CD4-positive, CD25-positive, alpha-beta regulatory T cell (primary cell): ENCODE measurements at regions not wholly inside any gene's neighbourhood (a gene's known extent, or its start where the extent isn't known, plus 50 kb on each side); places are given as distances from the start of the nearest gene placed in this dataset.

ENCODE experiments used
- ATAC-seq, 2 donors: fragments of 150-1000 bp; cut with Tn5 transposase; one replicate each; pipeline ENCODE4 v1.10.0; 2021; ENCODE audit warnings: low read depth in 2 of 2, moderate number of reproducible peaks in 2 of 2, moderate library complexity in 1 of 2
- DNase-seq, 3 donors: peaks; one replicate each; pipeline versions ENCODE4 v3.0.0 to v3.0.0-alpha.2; 2012 to 2022; ENCODE audit warnings: mixed read lengths in 1 of 3
- H3K27ac ChIP-seq: one replicate; pipeline ENCODE4 v1.7.0; 2013; ENCODE audit warnings: mild to moderate bottlenecking, low read length; ENCODE audit not compliant: insufficient read depth, poor library complexity, severe bottlenecking
- H3K27me3 ChIP-seq: one replicate; pipeline ENCODE4 v1.7.0; 2013; ENCODE audit warnings: low read length; ENCODE audit not compliant: control insufficient read depth, insufficient read depth
- H3K36me3 ChIP-seq: one replicate; pipeline ENCODE4 v1.7.0; 2013; ENCODE audit warnings: mild to moderate bottlenecking, low read length, moderate library complexity; ENCODE audit not compliant: control insufficient read depth, insufficient read depth
- H3K4me1 ChIP-seq: 2 replicates; pipeline ENCODE4 v1.7.0; 2013; ENCODE audit warnings: mild to moderate bottlenecking, low read length; ENCODE audit not compliant: insufficient read depth, control insufficient read depth, poor library complexity, severe bottlenecking
- H3K4me3 ChIP-seq: one replicate; pipeline ENCODE4 v1.7.0; 2013; ENCODE audit warnings: low read depth, mild to moderate bottlenecking, low read length, moderate library complexity
- H3K9me3 ChIP-seq, 2 experiments: 1 replicate in 1 of 2; 2 replicates in 1 of 2; pipeline ENCODE4 v1.7.0; 2013; ENCODE audit warnings: low read length in 2 of 2, mild to moderate bottlenecking in 1 of 2, moderate library complexity in 1 of 2; ENCODE audit not compliant: control insufficient read depth in 2 of 2
- H3K27ac Mint-ChIP-seq, 3 donors: one replicate each; pipeline ENCODE4 v1.8.0; 2020 to 2022; ENCODE audit warnings: mild to moderate bottlenecking in 3 of 3, mixed read lengths in 3 of 3, moderate library complexity in 2 of 3
- H3K27me3 Mint-ChIP-seq: one replicate; pipeline ENCODE4 v1.8.0; 2022; ENCODE audit warnings: mild to moderate bottlenecking, mixed read lengths
- H3K36me3 Mint-ChIP-seq: one replicate; pipeline ENCODE4 v1.8.0; 2020; ENCODE audit warnings: mixed read lengths
- H3K4me1 Mint-ChIP-seq, 4 donors: one replicate each; pipeline ENCODE4 v1.8.0; 2020 to 2022; ENCODE audit warnings: mixed read lengths in 4 of 4, mild to moderate bottlenecking in 1 of 4
- H3K4me3 Mint-ChIP-seq, 4 donors: one replicate each; pipeline ENCODE4 v1.8.0; 2020 to 2022; ENCODE audit warnings: mild to moderate bottlenecking in 4 of 4, mixed read lengths in 4 of 4, moderate library complexity in 3 of 4
- H3K9me3 Mint-ChIP-seq, 7 donors: one replicate each; pipeline ENCODE4 v1.8.0; 2020 to 2022; ENCODE audit warnings: mixed read lengths in 7 of 7, mild to moderate bottlenecking in 3 of 7, moderate library complexity in 2 of 7

DNA sequence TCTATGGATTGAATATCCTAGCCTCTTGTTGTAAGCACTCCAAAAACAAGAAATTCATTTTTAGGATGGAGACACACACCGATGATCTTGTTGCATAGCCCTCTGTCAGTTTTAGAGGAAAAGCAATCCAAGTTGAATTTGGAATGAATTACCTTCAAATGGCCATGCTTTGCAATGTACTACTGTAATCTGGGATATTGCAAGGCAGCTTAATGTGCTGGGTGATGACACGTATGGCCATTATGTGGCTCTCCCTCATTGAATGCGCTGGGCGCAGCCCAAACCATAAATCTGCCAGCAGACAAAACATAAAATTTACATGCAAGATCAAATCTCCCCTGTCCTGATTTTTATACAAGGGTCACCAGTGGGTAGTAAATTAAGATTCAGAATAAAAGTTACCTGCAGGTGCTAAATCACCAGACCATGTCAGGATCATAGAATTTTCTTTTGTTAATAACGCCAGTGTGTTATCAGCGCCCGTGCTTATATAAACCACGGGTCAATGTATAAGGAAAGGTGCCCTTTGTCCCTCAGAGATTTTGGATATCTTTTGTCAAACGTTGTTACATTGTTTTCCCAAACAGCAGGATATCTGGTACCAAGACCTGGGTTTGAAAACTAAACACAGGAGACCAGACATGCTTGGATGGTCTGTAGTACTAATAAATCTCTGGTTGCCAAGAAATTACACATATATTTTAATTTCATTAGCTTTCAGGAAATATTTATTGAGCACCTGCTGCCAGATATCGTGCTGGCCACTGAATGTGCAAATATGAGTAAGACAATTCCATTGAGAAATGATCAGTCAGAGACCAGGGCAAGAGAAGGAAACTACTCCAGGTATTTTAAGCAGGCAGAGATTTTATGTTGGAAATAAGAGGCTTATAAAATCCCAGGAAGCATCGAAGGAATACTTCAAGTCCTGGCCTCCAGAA is 237.1 kb downstream of the EBLN2 start:
- H3K36me3 Mint-ChIP-seq, result no peaks in the 10 kb centered on the region
- H3K4me3 Mint-ChIP-seq, result no peak overlapping the region
- no peaks in the 10 kb centered on the region for H3K4me1 ChIP-seq
- no peak overlapping the region for H3K27ac Mint-ChIP-seq
- no peaks in the 10 kb centered on the region for H3K9me3 ChIP-seq
- DNase-seq, result no peak
- H3K36me3 ChIP-seq, result no peaks in the 10 kb centered on the region
- H3K4me3 ChIP-seq, result no peak overlapping the region
- no peaks in the 10 kb centered on the region for H3K9me3 Mint-ChIP-seq
- no peaks in the 10 kb centered on the region for H3K4me1 Mint-ChIP-seq
- no peaks in the 10 kb centered on the region for H3K27me3 Mint-ChIP-seq
- ATAC-seq, result no peak
- no peak overlapping the region for H3K27ac ChIP-seq
- no peaks in the 10 kb centered on the region for H3K27me3 ChIP-seq

DNA sequence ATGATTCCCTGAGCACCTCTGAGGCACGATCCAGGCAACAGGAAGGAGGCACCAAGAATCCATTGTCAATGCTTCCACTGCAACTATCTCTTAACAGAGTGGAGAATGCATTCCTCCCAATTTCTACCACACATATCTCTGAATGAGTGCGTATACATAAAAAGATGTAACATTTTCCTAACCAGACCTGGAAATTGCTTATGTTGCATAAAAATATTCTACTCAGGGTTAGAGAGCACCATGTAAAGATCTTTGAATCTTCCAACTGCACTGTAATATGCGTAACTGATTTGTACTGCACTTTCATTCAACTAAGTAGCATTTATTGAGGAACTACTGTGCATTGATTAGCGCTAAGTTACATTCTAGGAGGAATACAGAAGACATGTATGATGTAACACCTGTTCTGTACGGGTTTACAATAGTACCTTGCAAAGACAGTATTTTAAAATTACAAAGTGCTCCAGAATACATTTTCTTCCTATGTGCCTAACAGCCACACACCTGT is 237.8 kb downstream of the EBLN2 start:
- Mint-ChIP-seq H3K27ac (no peak overlapping the region), H3K9me3 (no peaks in the 10 kb centered on the region), H3K4me3 (no peak overlapping the region), H3K4me1 (no peaks in the 10 kb centered on the region), H3K27me3 (peaks cover 6% of the 10 kb centered on the region), H3K36me3 (no peaks in the 10 kb centered on the region)
- Histone ChIP-seq H3K4me1 (no peaks in the 10 kb centered on the region), H3K36me3 (no peaks in the 10 kb centered on the region), H3K27ac (no peak overlapping the region), H3K9me3 (no peaks in the 10 kb centered on the region), H3K27me3 (no peaks in the 10 kb centered on the region), H3K4me3 (no peak overlapping the region)
- DNase-seq (no peak), ATAC-seq (no peak)

DNA sequence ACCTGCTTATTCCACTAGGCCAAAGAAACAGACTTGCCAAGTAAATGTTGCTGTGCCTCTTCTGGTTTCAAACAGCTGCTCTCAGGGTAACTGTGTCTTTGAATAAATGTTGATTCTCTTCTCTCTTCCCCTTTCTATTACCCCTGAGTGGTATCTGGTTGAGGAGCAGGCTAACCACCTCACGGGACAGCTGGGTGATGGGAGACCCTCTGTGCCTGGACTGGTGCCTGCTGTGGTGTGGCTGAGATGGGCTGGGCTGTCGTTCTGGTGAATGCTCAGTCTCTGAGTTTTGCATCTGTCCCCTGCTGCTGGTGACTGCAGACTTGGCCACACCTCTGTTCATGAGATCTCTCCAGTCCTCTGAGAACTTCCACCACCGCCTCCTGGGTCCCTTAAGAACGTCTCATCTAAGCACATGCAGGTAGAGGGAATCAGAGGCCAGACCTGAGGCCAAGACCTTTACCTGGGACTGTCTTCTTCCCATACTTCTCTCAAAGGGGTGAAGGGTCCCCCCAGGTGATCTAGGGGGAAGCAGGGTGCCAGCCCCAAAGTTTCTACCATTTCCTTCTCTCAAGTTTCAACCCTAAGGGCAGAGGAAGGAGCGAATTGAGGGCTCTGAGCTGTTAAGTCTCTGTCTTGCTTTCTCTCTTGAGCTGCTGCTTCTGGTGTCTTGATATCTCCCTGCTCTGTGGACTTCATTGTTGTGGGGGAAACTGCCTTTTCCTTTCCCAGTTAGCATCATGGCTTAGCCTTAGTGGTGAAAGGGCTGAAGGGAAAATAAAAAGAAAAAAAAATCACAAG is 252.9 kb downstream of the EBLN2 start:
- Histone ChIP-seq H3K27me3 (no peaks in the 10 kb centered on the region), H3K9me3 (no peaks in the 10 kb centered on the region), H3K27ac (no peak overlapping the region), H3K36me3 (no peaks in the 10 kb centered on the region), H3K4me1 (no peaks in the 10 kb centered on the region), H3K4me3 (no peak overlapping the region)
- H3K27ac Mint-ChIP-seq, result no peak overlapping the region
- no peaks in the 10 kb centered on the region for H3K27me3 Mint-ChIP-seq
- H3K36me3 Mint-ChIP-seq, result no peaks in the 10 kb centered on the region
- ATAC-seq (no peak), DNase-seq (no peak)
- peaks cover 0 to 5% (median 0%) of the 10 kb centered on the region in 7 donors for H3K9me3 Mint-ChIP-seq
- H3K4me1 Mint-ChIP-seq, result no peaks in the 10 kb centered on the region
- no peak overlapping the region for H3K4me3 Mint-ChIP-seq

DNA sequence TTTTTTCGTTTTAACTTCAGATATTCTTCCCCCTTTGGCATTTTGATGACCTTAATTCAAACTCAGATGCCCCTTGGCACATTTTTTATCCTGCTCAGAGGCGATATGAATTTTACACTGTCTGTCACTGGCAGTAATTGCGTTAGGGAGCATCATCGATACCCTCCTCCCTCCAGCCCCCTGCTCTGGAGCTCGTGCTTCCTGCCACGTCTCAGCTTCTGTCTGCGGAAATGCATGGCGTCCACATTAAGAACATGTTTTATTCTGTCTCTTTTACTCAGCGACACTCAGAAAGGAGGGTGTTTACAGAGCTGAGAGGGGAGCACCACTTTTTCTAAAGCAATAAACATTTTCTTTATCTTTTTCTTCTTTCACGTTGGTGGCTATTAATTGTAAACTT is 254.2 kb downstream of the EBLN2 start:
- Mint-ChIP-seq H3K27ac (no peak overlapping the region), H3K4me1 (no peaks in the 10 kb centered on the region), H3K36me3 (no peaks in the 10 kb centered on the region), H3K27me3 (no peaks in the 10 kb centered on the region), H3K4me3 (no peak overlapping the region), H3K9me3 (peaks cover 0 to 3% (median 0%) of the 10 kb centered on the region in 7 donors)
- Histone ChIP-seq H3K27ac (no peak overlapping the region), H3K9me3 (no peaks in the 10 kb centered on the region), H3K27me3 (no peaks in the 10 kb centered on the region), H3K4me1 (no peaks in the 10 kb centered on the region), H3K4me3 (no peak overlapping the region), H3K36me3 (no peaks in the 10 kb centered on the region)
- DNase-seq, result no peak
- no peak for ATAC-seq

DNA sequence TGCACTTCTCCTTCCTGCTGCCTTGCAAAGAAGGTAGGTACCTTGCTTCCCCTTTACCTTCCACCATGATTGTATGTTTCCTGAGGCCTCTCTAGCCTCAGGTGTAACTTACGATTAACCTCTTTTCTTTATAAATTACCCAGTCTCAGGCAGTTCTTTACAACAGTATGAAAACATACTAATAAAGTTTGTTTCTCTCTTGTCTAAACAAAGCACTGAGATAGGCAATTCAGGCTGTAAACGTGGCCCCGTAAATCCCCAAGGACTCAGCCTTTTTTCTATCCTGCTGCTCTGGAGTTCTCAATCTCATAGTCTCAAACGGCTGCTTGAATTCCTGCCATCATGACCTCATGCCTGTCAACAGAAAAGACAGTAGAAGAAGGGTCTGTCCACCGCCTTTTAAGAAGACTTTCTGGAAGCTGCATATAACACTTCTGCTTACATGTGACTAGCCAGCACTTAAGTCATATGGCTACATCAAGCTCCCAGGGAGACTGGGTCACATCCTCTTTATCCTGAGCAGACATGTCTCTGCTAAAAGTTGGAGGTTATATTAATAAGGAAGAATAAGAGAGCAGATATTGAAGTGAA is 257.8 kb downstream of the EBLN2 start:
- H3K36me3 Mint-ChIP-seq, result no peaks in the 10 kb centered on the region
- Histone ChIP-seq H3K4me3 (no peak overlapping the region), H3K27ac (no peak overlapping the region)

DNA sequence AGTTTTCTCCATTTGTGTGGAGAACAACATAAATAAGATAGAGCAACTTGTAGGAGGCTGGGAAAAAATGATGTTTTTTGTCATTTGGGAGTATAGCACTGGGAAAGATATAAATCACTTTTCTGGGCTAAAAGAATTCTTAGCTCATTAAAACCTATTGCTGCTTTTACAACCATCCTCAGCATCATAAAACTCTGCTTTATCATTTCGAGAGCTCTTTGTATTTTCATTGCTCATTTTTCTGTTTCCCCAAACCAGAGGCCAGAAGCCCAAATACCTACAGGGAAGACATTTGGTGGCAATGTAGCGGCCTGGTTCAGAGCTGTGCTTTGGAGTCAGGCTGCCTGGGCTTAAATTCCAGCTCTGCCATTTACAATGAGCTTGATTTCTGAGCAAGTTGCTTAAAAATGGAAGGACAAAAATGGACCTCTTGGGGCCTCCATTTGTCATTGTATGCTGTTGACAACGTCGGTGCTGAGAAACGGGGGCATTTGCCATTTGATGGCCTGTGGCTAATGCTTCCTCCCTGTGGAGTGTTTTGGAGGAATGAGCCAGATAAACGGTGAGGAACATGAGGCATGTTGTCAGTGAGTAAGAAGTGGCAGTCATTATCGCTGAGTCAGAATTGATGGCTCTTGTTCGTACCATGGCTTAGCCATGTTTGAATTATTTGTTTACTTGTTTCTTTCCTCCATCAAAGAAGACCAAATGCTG is 260.0 kb downstream of the EBLN2 start:
- no peak for ATAC-seq
- H3K9me3 Mint-ChIP-seq, result peaks cover 0 to 5% (median 2%) of the 10 kb centered on the region in 7 donors
- Histone ChIP-seq H3K27me3 (no peaks in the 10 kb centered on the region), H3K4me1 (no peaks in the 10 kb centered on the region), H3K27ac (no peak overlapping the region), H3K4me3 (no peak overlapping the region), H3K9me3 (no peaks in the 10 kb centered on the region), H3K36me3 (no peaks in the 10 kb centered on the region)
- H3K36me3 Mint-ChIP-seq, result no peaks in the 10 kb centered on the region
- no peaks in the 10 kb centered on the region for H3K4me1 Mint-ChIP-seq
- no peak overlapping the region for H3K4me3 Mint-ChIP-seq
- H3K27ac Mint-ChIP-seq, result no peak overlapping the region
- H3K27me3 Mint-ChIP-seq, result peaks cover 5% of the 10 kb centered on the region
- DNase-seq, result no peak

More for the DNA sequence above, 257.8 kb downstream of the EBLN2 start:
- no peak overlapping the region for H3K27ac Mint-ChIP-seq
- ATAC-seq (no peak), DNase-seq (no peak)
- H3K36me3 ChIP-seq, result no peaks in the 10 kb centered on the region
- no peaks in the 10 kb centered on the region for H3K4me1 Mint-ChIP-seq
- no peaks in the 10 kb centered on the region for H3K27me3 ChIP-seq
- H3K4me1 ChIP-seq, result no peaks in the 10 kb centered on the region
- H3K27me3 Mint-ChIP-seq, result no peaks in the 10 kb centered on the region
- H3K4me3 Mint-ChIP-seq, result no peak overlapping the region
- no peaks in the 10 kb centered on the region for H3K9me3 ChIP-seq
- H3K9me3 Mint-ChIP-seq, result peaks cover 0 to 5% (median 2%) of the 10 kb centered on the region in 7 donors
